ENCODE measurements at regions not wholly inside any gene's neighbourhood (a gene's known extent, or its start where the extent isn't known, plus 50 kb on each side); places are given as distances from the start of the nearest gene placed in this dataset.
A peak's percentile ranks its signal among the peaks of the same experiment; 100 is the strongest.

- no peak overlapping the region for H3K4me3 ChIP-seq (ENCODE audit: control insufficient read depth in 2 of 3, extremely low read depth in 1 of 3, insufficient read depth in 2 of 3, low read depth in 1 of 3, low read length in 3 of 3)
- H4K20me1 ChIP-seq (ENCODE audit: control insufficient read depth, extremely low read depth, insufficient read depth, low read length): no peaks in the 10 kb centered on the region
- peak overlapping the region; percentile 21 for H2AFZ ChIP-seq (ENCODE audit: control insufficient read depth, low read length)
- peaks cover 16% of the 10 kb centered on the region for H3K4me1 ChIP-seq (ENCODE audit: control insufficient read depth, extremely low read depth, insufficient read depth, low read length)
- no peaks in the 10 kb centered on the region for H3K9me3 ChIP-seq (ENCODE audit: control insufficient read depth, low read depth, low read length)
- H3K27me3 ChIP-seq (ENCODE audit: control insufficient read depth, extremely low read depth, insufficient read depth, low read length): no peaks in the 10 kb centered on the region
- H3K36me3 ChIP-seq (ENCODE audit: control insufficient read depth in 2 of 2, extremely low read depth in 1 of 2, insufficient read depth in 2 of 2, low read length in 2 of 2): no peaks in the 10 kb centered on the region
- no peak for DNase-seq (ENCODE audit: low read depth, low spot score)
- TF ChIP-seq, protein P1, sequence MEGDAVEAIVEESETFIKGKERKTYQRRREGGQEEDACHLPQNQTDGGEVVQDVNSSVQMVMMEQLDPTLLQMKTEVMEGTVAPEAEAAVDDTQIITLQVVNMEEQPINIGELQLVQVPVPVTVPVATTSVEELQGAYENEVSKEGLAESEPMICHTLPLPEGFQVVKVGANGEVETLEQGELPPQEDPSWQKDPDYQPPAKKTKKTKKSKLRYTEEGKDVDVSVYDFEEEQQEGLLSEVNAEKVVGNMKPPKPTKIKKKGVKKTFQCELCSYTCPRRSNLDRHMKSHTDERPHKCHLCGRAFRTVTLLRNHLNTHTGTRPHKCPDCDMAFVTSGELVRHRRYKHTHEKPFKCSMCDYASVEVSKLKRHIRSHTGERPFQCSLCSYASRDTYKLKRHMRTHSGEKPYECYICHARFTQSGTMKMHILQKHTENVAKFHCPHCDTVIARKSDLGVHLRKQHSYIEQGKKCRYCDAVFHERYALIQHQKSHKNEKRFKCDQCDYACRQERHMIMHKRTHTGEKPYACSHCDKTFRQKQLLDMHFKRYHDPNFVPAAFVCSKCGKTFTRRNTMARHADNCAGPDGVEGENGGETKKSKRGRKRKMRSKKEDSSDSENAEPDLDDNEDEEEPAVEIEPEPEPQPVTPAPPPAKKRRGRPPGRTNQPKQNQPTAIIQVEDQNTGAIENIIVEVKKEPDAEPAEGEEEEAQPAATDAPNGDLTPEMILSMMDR (optimal IDR thresholded peaks at IDR 0.05 in 1 of 3, IDR thresholded peaks at IDR 0.05 in 1 of 3, conservative IDR thresholded peaks at IDR 0.05 in 1 of 3; ENCODE audit: extremely low read depth in 1 of 3, insufficient read depth in 2 of 3, low read length in 3 of 3): no peak
- TF ChIP-seq EZH2 (IDR thresholded peaks at IDR 0.05; ENCODE audit: low read length): no peak
- H3K4me2 ChIP-seq (ENCODE audit: control insufficient read depth, extremely low read depth, insufficient read depth, low read depth, low read length): peak overlapping the region; percentile 30
- no peak overlapping the region for H3K27ac ChIP-seq (ENCODE audit: control insufficient read depth, insufficient read depth, low read length)
- dilution Hi-C loops (cut with MboI; ENCODE audit: extremely low pct_ligation_motif_present, low sequenced_read_pairs): no loop called here
- no peaks in the 10 kb centered on the region for H3K79me2 ChIP-seq (ENCODE audit: control insufficient read depth, insufficient read depth, low read length)
- H3K9me1 ChIP-seq (ENCODE audit: control insufficient read depth, extremely low read depth, insufficient read depth, low read length): no peaks in the 10 kb centered on the region
- H3K9ac ChIP-seq (ENCODE audit: control insufficient read depth, extremely low read depth, insufficient read depth, low read length): no peak overlapping the region
- peak; percentile 63 for FAIRE-seq
Measured at GRCh38 chr2:160956243-160956802, 203.9 kb upstream of the TANK start.

- Histone ChIP-seq H3K36me3 (ENCODE audit: control insufficient read depth in 2 of 2, extremely low read depth in 1 of 2, insufficient read depth in 2 of 2, low read length in 2 of 2) (no peaks in the 10 kb centered on the region), H4K20me1 (ENCODE audit: control insufficient read depth, extremely low read depth, insufficient read depth, low read length) (no peaks in the 10 kb centered on the region), H3K4me1 (ENCODE audit: control insufficient read depth, extremely low read depth, insufficient read depth, low read length) (no peaks in the 10 kb centered on the region), H3K9me3 (ENCODE audit: control insufficient read depth, low read depth, low read length) (no peaks in the 10 kb centered on the region), H3K4me3 (ENCODE audit: control insufficient read depth in 2 of 3, extremely low read depth in 1 of 3, insufficient read depth in 2 of 3, low read depth in 1 of 3, low read length in 3 of 3) (no peak overlapping the region), H3K79me2 (ENCODE audit: control insufficient read depth, insufficient read depth, low read length) (no peaks in the 10 kb centered on the region), H3K4me2 (ENCODE audit: control insufficient read depth, extremely low read depth, insufficient read depth, low read depth, low read length) (no peak overlapping the region), H2AFZ (ENCODE audit: control insufficient read depth, low read length) (no peak overlapping the region), H3K9ac (ENCODE audit: control insufficient read depth, extremely low read depth, insufficient read depth, low read length) (no peak overlapping the region), H3K27me3 (ENCODE audit: control insufficient read depth, extremely low read depth, insufficient read depth, low read length) (no peaks in the 10 kb centered on the region), H3K27ac (ENCODE audit: control insufficient read depth, insufficient read depth, low read length) (no peak overlapping the region), H3K9me1 (ENCODE audit: control insufficient read depth, extremely low read depth, insufficient read depth, low read length) (no peaks in the 10 kb centered on the region)
- TF ChIP-seq, protein P1 (optimal IDR thresholded peaks at IDR 0.05 in 1 of 3, IDR thresholded peaks at IDR 0.05 in 1 of 3, conservative IDR thresholded peaks at IDR 0.05 in 1 of 3; ENCODE audit: extremely low read depth in 1 of 3, insufficient read depth in 2 of 3, low read length in 3 of 3): no peak
- no peak for TF ChIP-seq EZH2 (IDR thresholded peaks at IDR 0.05; ENCODE audit: low read length)
- DNase-seq (ENCODE audit: low read depth, low spot score): no peak
- dilution Hi-C loops (cut with MboI; ENCODE audit: extremely low pct_ligation_motif_present, low sequenced_read_pairs): no loop called here
- FAIRE-seq: no peak
Measured at GRCh38 chr2:160963957-160964356, 196.3 kb upstream of the TANK start.

Measured in keratinocyte (primary cell).